ENCODE measurements at regions not wholly inside any gene's neighbourhood (a gene's known extent, or its start where the extent isn't known, plus 50 kb on each side); places are given as distances from the start of the nearest gene placed in this dataset.

GRCh38 chr9:10804486-10804885 is 191.7 kb upstream of the PTPRD start:
- ChIA-PET CTCF (no interaction called here), POLR2A (ENCODE audit: unreplicated experiment) (no interaction called here)
- H3K27me3 ChIP-seq (ENCODE audit: insufficient read depth, low read depth) = no peaks in the 10 kb centered on the region
- H4K20me1 ChIP-seq (ENCODE audit: insufficient read depth) = no peaks in the 10 kb centered on the region
- H3K9me3 ChIP-seq (ENCODE audit: insufficient read depth, low read depth) = no peaks in the 10 kb centered on the region
- DNase-seq = no peak
- H3K79me2 ChIP-seq (ENCODE audit: low read depth) = no peaks in the 10 kb centered on the region
- no peak overlapping the region for H2AFZ ChIP-seq
- TF ChIP-seq EZH2 (IDR thresholded peaks at IDR 0.05; ENCODE audit: low read depth) (no peak), CTCF (conservative IDR thresholded peaks at IDR 0.05) (no peak)
- H3F3A ChIP-seq (ENCODE audit: insufficient read depth, low read depth) = no peaks in the 10 kb centered on the region
- no TSS peak for BruUV-seq (replicated peaks)
- H3K4me1 ChIP-seq (replicated peaks; ENCODE audit: insufficient read depth) = no peaks in the 10 kb centered on the region
- H3K9me2 ChIP-seq (ENCODE audit: insufficient read depth) = no peaks in the 10 kb centered on the region
- no peak overlapping the region for H3K4me3 ChIP-seq
- no peak overlapping the region for H3K4me2 ChIP-seq
- no peak overlapping the region for H3K27ac ChIP-seq
- H3K36me3 ChIP-seq (ENCODE audit: low read depth) = no peaks in the 10 kb centered on the region
- intact Hi-C loops (cut with micrococcal nuclease; ENCODE audit: unreplicated experiment) = no loop called here

GRCh38 chr9:10806868-10807267 is 194.1 kb upstream of the PTPRD start:
- Histone ChIP-seq H3K9me3 (ENCODE audit: insufficient read depth, low read depth) (no peaks in the 10 kb centered on the region), H3K4me3 (no peak overlapping the region), H3K79me2 (ENCODE audit: low read depth) (no peaks in the 10 kb centered on the region), H3F3A (ENCODE audit: insufficient read depth, low read depth) (no peaks in the 10 kb centered on the region), H3K27me3 (ENCODE audit: insufficient read depth, low read depth) (no peaks in the 10 kb centered on the region), H4K20me1 (ENCODE audit: insufficient read depth) (no peaks in the 10 kb centered on the region), H3K9me2 (ENCODE audit: insufficient read depth) (no peaks in the 10 kb centered on the region), H3K4me1 (replicated peaks; ENCODE audit: insufficient read depth) (no peaks in the 10 kb centered on the region), H3K4me2 (no peak overlapping the region), H3K36me3 (ENCODE audit: low read depth) (no peaks in the 10 kb centered on the region), H2AFZ (no peak overlapping the region), H3K27ac (no peak overlapping the region)
- DNase-seq = no peak
- BruUV-seq (replicated peaks) = no TSS peak
- intact Hi-C loops (cut with micrococcal nuclease; ENCODE audit: unreplicated experiment) = no loop called here
- TF ChIP-seq EZH2 (IDR thresholded peaks at IDR 0.05; ENCODE audit: low read depth) (no peak), CTCF (conservative IDR thresholded peaks at IDR 0.05) (no peak)
- ChIA-PET CTCF (no interaction called here), POLR2A (ENCODE audit: unreplicated experiment) (no interaction called here)

- H3K79me2 ChIP-seq (ENCODE audit: low read depth) = no peaks in the 10 kb centered on the region
- H3F3A ChIP-seq (ENCODE audit: insufficient read depth, low read depth) = no peaks in the 10 kb centered on the region
- H3K4me1 ChIP-seq (replicated peaks; ENCODE audit: insufficient read depth) = no peaks in the 10 kb centered on the region
- TF ChIP-seq CTCF (conservative IDR thresholded peaks at IDR 0.05) (no peak), EZH2 (IDR thresholded peaks at IDR 0.05; ENCODE audit: low read depth) (no peak)
- ChIA-PET CTCF (no interaction called here), POLR2A (ENCODE audit: unreplicated experiment) (no interaction called here)
- no peaks in the 10 kb centered on the region for H3K36me3 ChIP-seq (ENCODE audit: low read depth)
- no peaks in the 10 kb centered on the region for H3K27me3 ChIP-seq (ENCODE audit: insufficient read depth, low read depth)
- no peak overlapping the region for H3K4me3 ChIP-seq
- no TSS peak for BruUV-seq (replicated peaks)
- H3K4me2 ChIP-seq = no peak overlapping the region
- intact Hi-C loops (cut with micrococcal nuclease; ENCODE audit: unreplicated experiment) = no loop called here
- no peaks in the 10 kb centered on the region for H3K9me2 ChIP-seq (ENCODE audit: insufficient read depth)
- no peaks in the 10 kb centered on the region for H4K20me1 ChIP-seq (ENCODE audit: insufficient read depth)
- no peaks in the 10 kb centered on the region for H3K9me3 ChIP-seq (ENCODE audit: insufficient read depth, low read depth)
- no peak for DNase-seq
- H2AFZ ChIP-seq = no peak overlapping the region
- H3K27ac ChIP-seq = no peak overlapping the region
These were observed 205.4 kb upstream of the PTPRD start for GRCh38 chr9:10818206-10818605.

Measured in PC-9 (cell line).